HepG2 (cell line): ENCODE measurements at regions not wholly inside any gene's neighbourhood (a gene's known extent, or its start where the extent isn't known, plus 50 kb on each side); places are given as distances from the start of the nearest gene placed in this dataset.
"Not testable (repeated sequence)": the region's sequence is repeated elsewhere in the genome, so short reads cannot be mapped to it uniquely, and the experiment has no call there.

Experiments used
- ATAC-seq: fragments of 200-7000 bp; cut with Tn5 transposase; 3 replicates; pipeline ENCODE4 v1.9.1; 2020; ENCODE audit warnings: mild to moderate bottlenecking, moderate library complexity
- BruUV-seq: library from RNA; stranded (reverse); fragments of 400-500 nt; replicated peaks from 2 replicates; lab custom pipeline; 2021; lab: Mats Ljungman, UMichigan
- CTCF ChIA-PET: fragments of 300-600 bp; formaldehyde crosslinking; extraction: SDS; loops from one replicate; lab custom pipeline; 2021; ENCODE audit warnings: low total read pairs, inconsistent platforms, low intra/inter-chr PET ratio; lab: Yijun Ruan, JAX
- POLR2A ChIA-PET: fragments of 350-600 bp; sonication (Branson Sonifier 250); formaldehyde crosslinking; loops from one replicate; lab custom pipeline; 2020; ENCODE audit warnings: antibody characterized with exemption, inconsistent platforms; lab: Yijun Ruan, JAX
- DNase-seq: peaks from one replicate; pipeline ENCODE4 v3.0.0-alpha.2; 2015; ENCODE audit warnings: low spot score
- FAIRE-seq: peaks from 3 replicates; lab custom pipeline; 2011; peaks lifted over from hg19 to GRCh38; lab: Jason Lieb, UNC
- H2AFZ ChIP-seq: one replicate; pipeline ENCODE4 v1.6.1; 2011; ENCODE audit warnings: low read length, inconsistent platforms
- H3K27ac ChIP-seq: fragments of 300-600 bp; 3 replicates; pipeline ENCODE4 v1.8.0; 2011; ENCODE audit warnings: mixed run types, mild to moderate bottlenecking, mixed read lengths, low read length, inconsistent platforms; ENCODE audit not compliant: insufficient read depth; ENCODE audit errors: extremely low read length
- H3K27me3 ChIP-seq, 2 experiments: fragments of 200-600 bp in 1 of 2; 2 replicates in 1 of 2; 3 replicates in 1 of 2; pipeline versions ENCODE4 v1.6.0 to v1.8.0; 2011; ENCODE audit warnings: low read length in 2 of 2, mild to moderate bottlenecking in 2 of 2, moderate library complexity in 2 of 2, inconsistent platforms in 1 of 2; ENCODE audit not compliant: insufficient read depth in 2 of 2, control insufficient read depth in 1 of 2
- H3K36me3 ChIP-seq, 2 experiments: fragments of 200-600 bp in 1 of 2; replicated peaks in 1 of 2; 2 replicates in 1 of 2; 3 replicates in 1 of 2; pipeline versions ENCODE4 v1.5.1 to v1.8.0; 2011; ENCODE audit warnings: low read length in 2 of 2, inconsistent platforms in 1 of 2; ENCODE audit not compliant: insufficient read depth in 2 of 2, control insufficient read depth in 1 of 2
- H3K4me1 ChIP-seq: 2 replicates; pipeline ENCODE4 v1.5.1; 2012; ENCODE audit warnings: low read length, inconsistent platforms; ENCODE audit not compliant: insufficient read depth
- H3K4me2 ChIP-seq: 2 replicates; pipeline ENCODE4 v1.6.0; 2011; ENCODE audit warnings: low read depth, low read length, inconsistent platforms
- H3K4me3 ChIP-seq, 3 experiments: fragments of 200-600 bp in 1 of 3; sonication (generic), shearing (Covaris generic) in 1 of 3; replicated peaks in 1 of 3; 2 replicates each; pipeline ENCODE4 v1.5.1; 2011 to 2016; ENCODE audit warnings: low read length in 3 of 3, inconsistent platforms in 2 of 3, low read depth in 2 of 3, mild to moderate bottlenecking in 2 of 3, control low read depth in 1 of 3, mixed read lengths in 1 of 3; ENCODE audit not compliant: insufficient read depth in 1 of 3
- H3K79me2 ChIP-seq: one replicate; pipeline ENCODE4 v1.6.1; 2011; ENCODE audit warnings: low read length, inconsistent platforms; ENCODE audit not compliant: insufficient read depth
- H3K9ac ChIP-seq: 2 replicates; pipeline ENCODE4 v1.6.0; 2011; ENCODE audit warnings: mild to moderate bottlenecking, low read depth, low read length, inconsistent platforms; ENCODE audit not compliant: insufficient read depth
- H3K9me3 ChIP-seq: 2 replicates; pipeline ENCODE4 v1.5.1; 2012; ENCODE audit warnings: mild to moderate bottlenecking, low read length
- H4K20me1 ChIP-seq: 2 replicates; pipeline ENCODE4 v1.6.0; 2011; ENCODE audit warnings: inconsistent platforms, mild to moderate bottlenecking, low read length, moderate library complexity; ENCODE audit not compliant: insufficient read depth
- POLR2AphosphoS2 ChIP-seq: IDR thresholded peaks from 2 replicates; pipeline ENCODE4 v1.6.1; 2011; ENCODE audit warnings: low read depth, low read length, improper control_type of control experiment
- ZBTB40 ChIP-seq, 2 experiments: fragments of 450-650 bp in 1 of 2; sonication (generic) in 1 of 2; formaldehyde crosslinking in 1 of 2; IDR thresholded peaks; 2 replicates each; pipeline versions ENCODE4 v1.6.1 to v1.8.0; 2016 to 2022; ENCODE audit warnings: antibody characterized with exemption in 1 of 2, mild to moderate bottlenecking in 1 of 2, missing genetic modification reagents in 1 of 2
- ZNF580 ChIP-seq: IDR thresholded peaks from 2 replicates; pipeline ENCODE4 v1.6.1; 2016; ENCODE audit warnings: low read depth, borderline replicate concordance
- WGBS: methylation state at CpG from one replicate; pipeline ENCODE4 v1.1.6; 2017; ENCODE audit warnings: low lambda C conversion rate; 5-methylcytosine and 5-hydroxymethylcytosine counted together
- in situ Hi-C: cut with HindIII; loops from 2 replicates; pipeline ENCODE4 v1.10.0; 2017; ENCODE audit warnings: low pct_unique_long_range_greater_than_20kb; ENCODE audit not compliant: extremely low pct_ligation_motif_present
- intact Hi-C: fragments of 100-400 bp; cut with micrococcal nuclease; formaldehyde crosslinking; loops from one replicate; pipeline ENCODE4 v1.10.0; 2022; ENCODE audit not compliant: unreplicated experiment

DNA sequence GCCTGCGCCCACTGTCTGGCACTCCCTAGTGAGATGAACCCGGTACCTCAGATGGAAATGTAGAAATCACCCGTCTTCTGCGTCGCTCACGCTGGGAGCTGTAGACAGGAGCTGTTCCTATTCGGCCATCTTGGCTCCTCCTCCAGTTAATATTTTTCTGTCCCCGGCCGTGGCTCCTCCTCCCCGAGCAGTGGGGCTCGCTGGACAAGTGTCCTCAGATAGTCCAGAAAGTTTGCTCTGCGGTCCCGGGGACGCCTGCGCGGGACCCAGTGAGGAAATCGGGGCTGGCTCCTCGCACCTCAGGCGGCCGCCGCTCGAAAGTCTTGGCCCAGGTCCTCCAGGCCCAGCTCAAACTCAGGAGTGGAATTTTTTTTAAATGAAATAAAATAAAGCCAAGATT is 749.3 kb upstream of the CHORDC1 start:
- H3K4me2 ChIP-seq, in situ Hi-C loops, FAIRE-seq, H3K36me3 ChIP-seq, CTCF ChIA-PET, H4K20me1 ChIP-seq, intact Hi-C loops, H3K4me3 ChIP-seq, BruUV-seq, H3K27me3 ChIP-seq, ATAC-seq, POLR2A ChIA-PET, H2AFZ ChIP-seq, H3K27ac ChIP-seq, H3K9me3 ChIP-seq, H3K9ac ChIP-seq, H3K4me1 ChIP-seq, DNase-seq, H3K79me2 ChIP-seq: not testable (repeated sequence)
- whole genome bisulfite sequencing: 11% methylated on average over 5 of the region's 22 CpGs

GRCh38 chr11:90947930-90948329 is 725.1 kb upstream of the CHORDC1 start:
- no peak for TF ChIP-seq POLR2AphosphoS2
- TF ChIP-seq ZBTB40 (IDR thresholded peaks at IDR 0.05): no peak
- no peak for TF ChIP-seq ZBTB40 (CRISPR knock-in tag; IDR thresholded peaks at IDR 0.05)
- TF ChIP-seq ZNF580 (CRISPR knock-in tag): no peak
- H4K20me1 ChIP-seq: no peaks in the 10 kb centered on the region
- intact Hi-C loops: no loop called here
- no peaks in the 10 kb centered on the region for H3K27me3 ChIP-seq
- no peaks in the 10 kb centered on the region for H3K9me3 ChIP-seq
- no peak overlapping the region for H2AFZ ChIP-seq
- no peak overlapping the region for H3K4me2 ChIP-seq
- ChIA-PET POLR2A (no interaction called here), CTCF (no interaction called here)
- H3K9ac ChIP-seq: no peak overlapping the region
- no peaks in the 10 kb centered on the region for H3K36me3 ChIP-seq
- FAIRE-seq (no peak), ATAC-seq (no peak), DNase-seq (no peak)
- no peak overlapping the region for H3K4me3 ChIP-seq
- H3K4me1 ChIP-seq: no peaks in the 10 kb centered on the region
- in situ Hi-C loops: no loop called here
- no peaks in the 10 kb centered on the region for H3K79me2 ChIP-seq
- BruUV-seq: no TSS peak
- no peak overlapping the region for H3K27ac ChIP-seq
